Progenitor cell of endocrine pancreas (in vitro differentiated cells): ENCODE measurements at regions not wholly inside any gene's neighbourhood (a gene's known extent, or its start where the extent isn't known, plus 50 kb on each side); places are given as distances from the start of the nearest gene placed in this dataset.

Source experiments
- DNase-seq: peaks from one replicate; pipeline ENCODE4 v3.0.0; 2021; ENCODE audit warnings: low spot score; ENCODE audit not compliant: unreplicated experiment
- H3K27ac Mint-ChIP-seq: 2 replicates; pipeline ENCODE4 v1.8.0; 2021; ENCODE audit warnings: mild to moderate bottlenecking, moderate library complexity, mixed read lengths
- H3K27me3 Mint-ChIP-seq: 2 replicates; pipeline ENCODE4 v1.8.0; 2021; ENCODE audit warnings: mixed read lengths
- H3K36me3 Mint-ChIP-seq: 2 replicates; pipeline ENCODE4 v1.8.0; 2022; ENCODE audit warnings: mixed read lengths; ENCODE audit not compliant: insufficient read depth
- H3K4me1 Mint-ChIP-seq: 2 replicates; pipeline ENCODE4 v1.8.0; 2021; ENCODE audit warnings: low read depth, mixed read lengths
- H3K4me3 Mint-ChIP-seq: 2 replicates; pipeline ENCODE4 v1.8.0; 2021; ENCODE audit warnings: low read depth, mild to moderate bottlenecking, moderate library complexity, mixed read lengths
- H3K9me3 Mint-ChIP-seq: 2 replicates; pipeline ENCODE4 v1.8.0; 2021; ENCODE audit warnings: low read depth, mixed read lengths
- TF ChIP-seq, protein P1 (sequence below): fragments of 200-600 bp; sonication (generic); IDR thresholded peaks from one replicate; pipeline ENCODE4 v1.5.0; 2021; ENCODE audit warnings: antibody characterized with exemption, mild to moderate bottlenecking; ENCODE audit not compliant: unreplicated experiment

DNA sequence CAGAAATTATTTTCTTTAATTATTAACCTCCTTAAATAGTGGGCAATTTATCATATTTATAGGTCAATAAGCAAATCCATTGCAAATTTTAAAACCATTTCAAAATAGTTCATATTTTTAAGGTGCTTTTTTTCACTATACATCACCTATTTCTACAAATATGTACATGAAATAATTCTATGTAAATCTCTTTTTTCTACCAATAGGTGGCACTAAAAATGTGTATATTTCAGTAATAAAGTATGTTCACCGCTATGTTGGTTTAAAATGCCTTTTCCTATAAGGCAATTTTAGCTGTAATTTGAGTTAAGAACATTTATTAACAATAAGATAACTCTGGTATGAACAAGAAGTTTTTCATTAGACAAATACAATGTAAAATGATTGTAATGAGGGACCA, 672.2 kb downstream of the KCTD8 start:
- TF ChIP-seq, protein P1, sequence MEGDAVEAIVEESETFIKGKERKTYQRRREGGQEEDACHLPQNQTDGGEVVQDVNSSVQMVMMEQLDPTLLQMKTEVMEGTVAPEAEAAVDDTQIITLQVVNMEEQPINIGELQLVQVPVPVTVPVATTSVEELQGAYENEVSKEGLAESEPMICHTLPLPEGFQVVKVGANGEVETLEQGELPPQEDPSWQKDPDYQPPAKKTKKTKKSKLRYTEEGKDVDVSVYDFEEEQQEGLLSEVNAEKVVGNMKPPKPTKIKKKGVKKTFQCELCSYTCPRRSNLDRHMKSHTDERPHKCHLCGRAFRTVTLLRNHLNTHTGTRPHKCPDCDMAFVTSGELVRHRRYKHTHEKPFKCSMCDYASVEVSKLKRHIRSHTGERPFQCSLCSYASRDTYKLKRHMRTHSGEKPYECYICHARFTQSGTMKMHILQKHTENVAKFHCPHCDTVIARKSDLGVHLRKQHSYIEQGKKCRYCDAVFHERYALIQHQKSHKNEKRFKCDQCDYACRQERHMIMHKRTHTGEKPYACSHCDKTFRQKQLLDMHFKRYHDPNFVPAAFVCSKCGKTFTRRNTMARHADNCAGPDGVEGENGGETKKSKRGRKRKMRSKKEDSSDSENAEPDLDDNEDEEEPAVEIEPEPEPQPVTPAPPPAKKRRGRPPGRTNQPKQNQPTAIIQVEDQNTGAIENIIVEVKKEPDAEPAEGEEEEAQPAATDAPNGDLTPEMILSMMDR: peak; percentile 57
- Mint-ChIP-seq H3K27me3 (no peaks in the 10 kb centered on the region), H3K4me1 (no peaks in the 10 kb centered on the region), H3K27ac (no peak overlapping the region), H3K36me3 (no peaks in the 10 kb centered on the region), H3K4me3 (no peak overlapping the region), H3K9me3 (no peaks in the 10 kb centered on the region)
- no peak for DNase-seq

DNA sequence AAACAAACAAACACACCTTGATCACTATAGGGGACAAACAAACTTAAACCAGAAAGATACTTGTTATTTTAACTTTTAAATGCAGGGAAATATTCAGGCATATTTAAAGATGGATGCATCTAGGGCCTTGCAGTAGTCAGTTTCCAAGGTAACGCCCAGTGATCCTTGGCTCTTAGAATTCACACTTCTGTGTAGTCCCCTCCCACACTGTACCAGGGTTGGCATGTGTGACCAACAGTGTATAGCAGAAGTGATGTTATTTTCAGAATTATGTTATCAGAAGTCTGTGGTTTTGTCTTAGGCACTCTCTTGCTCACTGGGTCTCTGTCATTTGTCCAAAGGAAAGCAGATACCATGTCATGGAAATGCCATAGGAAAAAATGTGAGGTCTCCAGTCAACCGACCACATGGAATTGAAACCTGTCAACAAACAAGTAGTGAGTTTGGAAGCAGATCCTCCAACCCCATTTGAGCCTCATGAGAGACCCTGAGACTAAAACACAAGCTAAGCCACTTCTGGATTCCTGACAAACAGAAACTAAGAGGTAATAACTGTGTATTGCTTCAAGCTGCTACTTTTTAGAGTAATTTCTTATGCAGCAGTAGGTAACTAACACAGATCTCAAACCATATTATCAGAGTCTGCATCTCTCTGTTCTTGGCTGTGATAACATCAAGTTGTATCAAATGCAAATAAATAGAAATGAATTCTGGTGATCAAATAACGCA, 670.3 kb downstream of the KCTD8 start:
- TF ChIP-seq, protein P1: no peak
- H3K36me3 Mint-ChIP-seq: no peaks in the 10 kb centered on the region
- no peak overlapping the region for H3K27ac Mint-ChIP-seq
- no peaks in the 10 kb centered on the region for H3K9me3 Mint-ChIP-seq
- DNase-seq: no peak
- H3K4me3 Mint-ChIP-seq: no peak overlapping the region
- H3K4me1 Mint-ChIP-seq: no peaks in the 10 kb centered on the region
- no peaks in the 10 kb centered on the region for H3K27me3 Mint-ChIP-seq

DNA sequence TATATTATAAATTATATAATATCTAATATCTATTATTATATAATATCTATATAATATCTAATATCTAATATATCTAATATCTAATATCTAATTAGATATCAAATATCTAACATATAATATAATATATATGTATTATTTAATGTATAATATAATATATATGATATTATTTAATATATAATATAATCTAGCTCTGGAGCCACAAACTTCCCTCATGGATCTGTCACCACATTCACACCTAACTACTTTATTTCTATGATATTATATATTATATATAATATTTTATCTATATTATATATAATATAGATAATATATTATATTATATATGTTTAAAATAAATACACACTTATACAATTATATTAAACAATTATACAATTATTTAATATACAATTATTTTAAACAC, 667.5 kb downstream of the KCTD8 start:
- TF ChIP-seq, protein P1: no peak
- no peaks in the 10 kb centered on the region for H3K9me3 Mint-ChIP-seq
- H3K36me3 Mint-ChIP-seq: no peaks in the 10 kb centered on the region
- H3K27ac Mint-ChIP-seq: no peak overlapping the region
- no peak overlapping the region for H3K4me3 Mint-ChIP-seq
- H3K27me3 Mint-ChIP-seq: no peaks in the 10 kb centered on the region
- peaks cover 3% of the 10 kb centered on the region for H3K4me1 Mint-ChIP-seq
- DNase-seq: no peak

DNA sequence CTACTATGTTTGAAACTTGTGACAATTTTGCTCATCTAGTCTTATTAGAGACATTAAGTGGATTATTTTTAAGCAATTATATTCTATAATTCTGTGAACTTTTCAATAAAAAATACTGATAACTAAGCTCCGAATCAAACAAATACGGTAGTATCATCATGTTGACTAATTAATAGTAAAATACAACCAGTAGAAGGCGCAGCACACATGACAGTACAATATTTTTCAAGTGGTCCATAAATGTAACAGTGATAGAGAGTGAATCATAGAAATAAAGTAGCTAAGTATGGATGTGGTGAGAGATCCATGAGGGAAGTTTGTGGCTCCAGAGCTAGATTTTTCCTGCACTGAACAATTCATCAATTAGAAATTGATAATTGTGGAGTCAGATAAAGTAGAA, 666.2 kb downstream of the KCTD8 start:
- DNase-seq: no peak
- Mint-ChIP-seq H3K27ac (no peak overlapping the region), H3K4me1 (peaks cover 3% of the 10 kb centered on the region), H3K36me3 (no peaks in the 10 kb centered on the region), H3K9me3 (peaks cover 3% of the 10 kb centered on the region), H3K27me3 (no peaks in the 10 kb centered on the region), H3K4me3 (no peak overlapping the region)
- TF ChIP-seq, protein P1: no peak

DNA sequence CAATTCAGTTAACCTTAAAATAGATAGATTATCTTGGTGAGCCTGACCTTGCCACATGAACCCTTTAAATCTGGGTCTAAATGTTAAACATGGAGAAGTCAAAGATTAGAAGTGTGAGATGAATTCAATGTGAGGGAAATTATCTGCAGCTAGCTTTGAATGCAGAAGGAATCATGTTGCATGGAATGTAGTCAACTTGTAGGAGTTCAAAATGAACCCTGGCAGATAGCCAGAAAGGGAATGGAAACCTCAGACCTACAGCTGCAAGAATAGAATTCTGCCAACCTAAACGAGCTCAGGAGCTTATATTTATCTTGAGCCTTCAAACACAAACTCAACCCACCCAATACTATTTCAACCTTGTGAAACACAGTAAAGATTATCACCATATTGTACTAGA, 632.5 kb downstream of the KCTD8 start:
- Mint-ChIP-seq H3K27ac (no peak overlapping the region), H3K9me3 (peaks cover 20% of the 10 kb centered on the region), H3K4me3 (no peak overlapping the region), H3K27me3 (no peaks in the 10 kb centered on the region), H3K36me3 (no peaks in the 10 kb centered on the region), H3K4me1 (no peaks in the 10 kb centered on the region)
- TF ChIP-seq, protein P1: no peak
- DNase-seq: no peak
